HG03460 (cell line): ENCODE measurements at regions not wholly inside any gene's neighbourhood (a gene's known extent, or its start where the extent isn't known, plus 50 kb on each side); places are given as distances from the start of the nearest gene placed in this dataset.

Source experiments
- ATAC-seq: cut with Tn5 transposase; IDR thresholded peaks from one replicate; pipeline ENCODE4 v1.9.1; 2021; ENCODE audit not compliant: unreplicated experiment

GRCh38 chr7:121456785-121457359 is 60.8 kb upstream of the FAM3C start:
- no peak for ATAC-seq

DNA sequence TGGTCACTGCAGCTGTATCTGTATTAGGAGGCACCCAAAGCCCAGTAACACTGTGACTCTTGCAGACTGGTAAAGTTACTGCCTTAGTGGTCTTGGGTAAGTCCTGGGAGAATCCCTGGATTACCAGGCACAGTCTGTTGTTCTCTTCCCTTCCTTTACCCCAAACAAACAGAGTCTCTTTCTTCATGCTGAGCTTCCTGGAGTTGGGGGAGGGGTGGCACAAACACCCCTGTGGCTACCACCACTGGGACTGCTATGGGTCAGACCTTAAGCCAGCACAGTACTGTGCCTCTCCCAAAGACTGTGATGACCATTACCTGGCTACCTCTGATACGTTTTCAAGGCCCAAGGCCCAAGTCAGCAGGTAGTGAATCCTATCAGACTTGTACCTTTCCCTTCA is 59.9 kb upstream of the FAM3C start:
- no peak for ATAC-seq

GRCh38 chr7:121452389-121452788 is 56.3 kb upstream of the FAM3C start:
- no peak for ATAC-seq

GRCh38 chr7:121451367-121452094 is 55.4 kb upstream of the FAM3C start:
- ATAC-seq, result no peak

DNA sequence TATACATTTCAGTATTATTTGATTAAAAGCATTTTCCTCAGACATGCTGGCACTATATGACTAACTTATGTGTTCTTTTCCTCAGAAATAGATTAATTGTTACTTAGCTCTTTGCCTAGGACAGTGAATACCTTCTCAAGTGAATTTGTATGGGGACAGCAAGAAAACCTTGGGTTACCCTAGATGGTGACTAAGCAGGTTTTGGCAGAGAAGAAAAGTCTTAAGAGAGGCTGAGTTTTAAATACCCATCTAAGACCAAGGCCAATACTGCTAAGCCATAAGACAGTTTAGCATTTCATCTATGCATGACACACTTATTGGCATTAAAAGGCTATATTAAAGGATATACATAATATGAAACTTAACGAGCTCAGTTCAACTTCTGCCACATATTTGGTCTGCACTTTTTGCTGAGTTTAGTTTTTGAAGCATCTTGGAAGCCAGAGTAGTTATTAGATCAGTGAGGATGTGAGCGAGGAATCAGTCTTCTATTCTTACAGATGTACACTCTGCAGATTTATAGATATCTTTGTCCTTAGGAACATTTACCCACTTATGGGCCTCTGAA is 54.6 kb upstream of the FAM3C start:
- no peak for ATAC-seq

GRCh38 chr7:121449735-121450240 is 53.7 kb upstream of the FAM3C start:
- no peak for ATAC-seq

- no peak for ATAC-seq
Observed at GRCh38 chr7:121449329-121449728, 53.2 kb upstream of the FAM3C start.

- no peak for ATAC-seq
Observed at GRCh38 chr7:121448429-121448828, 52.3 kb upstream of the FAM3C start.

- no peak for ATAC-seq
Observed at GRCh38 chr7:121447911-121448300, 51.8 kb upstream of the FAM3C start.

DNA sequence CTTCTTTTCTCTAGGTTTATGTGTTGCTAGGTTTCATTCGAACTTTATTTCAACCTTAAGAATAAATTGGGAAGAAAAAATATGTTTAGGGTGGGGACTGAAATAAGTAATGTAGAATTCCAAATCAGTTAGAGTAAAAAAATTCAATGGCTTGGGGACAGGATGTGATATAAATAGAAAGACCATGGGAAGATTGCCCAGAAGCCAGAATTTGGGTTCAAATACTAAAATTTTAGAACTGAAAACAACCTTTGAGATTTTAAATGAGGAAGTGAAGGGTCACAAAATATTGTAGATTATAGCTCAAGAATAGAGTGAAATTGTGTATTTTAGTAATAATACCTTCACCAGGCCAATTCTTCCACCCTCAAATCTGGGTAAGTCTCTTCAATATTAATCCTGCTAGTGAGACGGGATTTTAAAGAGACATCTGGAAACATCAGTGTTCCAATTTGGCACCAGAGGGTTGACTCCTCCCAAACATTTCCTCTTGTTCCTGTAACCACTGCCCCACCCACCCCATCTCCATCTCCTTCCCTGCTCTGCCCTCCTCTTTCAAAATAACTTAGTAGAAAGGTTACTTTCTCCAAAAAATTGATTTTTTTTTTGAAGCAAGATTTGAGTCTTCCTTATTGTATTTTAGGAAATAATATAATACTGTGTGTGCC is 51.3 kb upstream of the FAM3C start:
- ATAC-seq, result no peak

DNA sequence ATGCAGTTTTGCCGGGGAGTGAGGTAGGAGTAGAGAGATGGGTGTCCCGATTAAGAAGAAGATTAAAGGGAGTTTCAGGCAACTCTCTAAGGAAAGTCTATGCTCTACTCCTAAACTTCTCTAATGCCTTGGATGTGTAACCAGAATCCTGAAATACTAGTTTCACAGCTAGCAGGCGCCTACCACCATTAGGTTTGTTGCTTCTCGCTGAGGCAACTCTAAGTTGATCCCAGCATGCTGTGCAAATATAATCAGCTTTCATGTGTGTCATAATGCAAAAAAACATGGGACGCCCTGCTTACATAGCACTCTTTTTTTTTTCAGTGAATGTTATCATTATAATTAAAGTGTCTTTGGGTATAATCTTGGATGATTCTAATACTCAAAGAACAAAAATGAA is 50.4 kb upstream of the FAM3C start:
- ATAC-seq, result no peak
